GM19452 (cell line): ENCODE measurements at regions not wholly inside any gene's neighbourhood (a gene's known extent, or its start where the extent isn't known, plus 50 kb on each side); places are given as distances from the start of the nearest gene placed in this dataset.
"Not testable (repeated sequence)": the region's sequence is repeated elsewhere in the genome, so short reads cannot be mapped to it uniquely, and the experiment has no call there.

Experiments
- ATAC-seq: cut with Tn5 transposase; IDR thresholded peaks from one replicate; pipeline ENCODE4 v1.9.1; 2021; ENCODE audit not compliant: unreplicated experiment

- ATAC-seq, result no peak
Observed at GRCh38 chr4:64016893-64017292, 392.4 kb downstream of the TECRL start.

- no peak for ATAC-seq
Observed at GRCh38 chr4:64014647-64015046, 394.6 kb downstream of the TECRL start.

- no peak for ATAC-seq
Observed at GRCh38 chr4:64001229-64001898, 407.9 kb downstream of the TECRL start.

- no peak for ATAC-seq
Observed at GRCh38 chr4:64000241-64000640, 409.0 kb downstream of the TECRL start.

GRCh38 chr4:63986253-63986652 is 423.0 kb downstream of the TECRL start:
- no peak for ATAC-seq

- ATAC-seq, result no peak
Observed at GRCh38 chr4:63983224-63983623, 426.0 kb downstream of the TECRL start.

GRCh38 chr4:63965875-63966274 is 443.4 kb downstream of the TECRL start:
- ATAC-seq, result no peak

- not testable (repeated sequence) for ATAC-seq
Observed at GRCh38 chr4:63942706-63943286, 466.5 kb downstream of the TECRL start.

GRCh38 chr4:63937961-63938360 is 471.3 kb downstream of the TECRL start:
- no peak for ATAC-seq

GRCh38 chr4:63922146-63922545 is 487.1 kb downstream of the TECRL start:
- ATAC-seq, result no peak

GRCh38 chr4:63921561-63921960 is 487.7 kb downstream of the TECRL start:
- no peak for ATAC-seq

GRCh38 chr4:63919636-63920365 is 489.4 kb downstream of the TECRL start:
- no peak for ATAC-seq

- ATAC-seq, result no peak
Observed at GRCh38 chr4:63906660-63907183, 502.5 kb downstream of the TECRL start.

- no peak for ATAC-seq
Observed at GRCh38 chr4:63904201-63904600, 505.0 kb downstream of the TECRL start.

GRCh38 chr4:63901304-63901703 is 507.9 kb downstream of the TECRL start:
- no peak for ATAC-seq

GRCh38 chr4:63898961-63899360 is 510.3 kb downstream of the TECRL start:
- no peak for ATAC-seq

- no peak for ATAC-seq
Observed at GRCh38 chr4:63894161-63894560, 515.1 kb downstream of the TECRL start.

- no peak for ATAC-seq
Observed at GRCh38 chr4:63869370-63869769, 539.9 kb downstream of the TECRL start.

GRCh38 chr4:63851496-63851895 is 557.8 kb downstream of the TECRL start:
- no peak for ATAC-seq

- ATAC-seq, result no peak
Observed at GRCh38 chr4:63841266-63841665, 568.0 kb downstream of the TECRL start.

GRCh38 chr4:63831590-63832155 is 577.6 kb downstream of the TECRL start:
- no peak for ATAC-seq
